HepG2 (cell line): ENCODE measurements at regions not wholly inside any gene's neighbourhood (a gene's known extent, or its start where the extent isn't known, plus 50 kb on each side); places are given as distances from the start of the nearest gene placed in this dataset.

Source experiments
- GLMP ChIP-seq: sonication (generic); formaldehyde crosslinking; IDR thresholded peaks from 2 replicates; pipeline ENCODE4 v1.9.0; 2021; ENCODE audit warnings: missing genetic modification reagents, mild to moderate bottlenecking, borderline replicate concordance
- MYNN ChIP-seq: sonication (generic); formaldehyde crosslinking; IDR thresholded peaks from 2 replicates; pipeline ENCODE4 v1.4.0; 2020; ENCODE audit warnings: mild to moderate bottlenecking, low read depth, missing genetic modification reagents
- SMAD1 ChIP-seq: sonication (generic); formaldehyde crosslinking; IDR thresholded peaks from 2 replicates; pipeline ENCODE4 v1.4.0; 2020; ENCODE audit warnings: missing genetic modification reagents, low read depth, mild to moderate bottlenecking, borderline replicate concordance
- SNAPC2 ChIP-seq: sonication (generic); formaldehyde crosslinking; IDR thresholded peaks from 2 replicates; pipeline ENCODE4 v1.8.1; 2022; ENCODE audit warnings: mild to moderate bottlenecking, missing genetic modification reagents
- ZNF280D ChIP-seq: sonication (generic); formaldehyde crosslinking; IDR thresholded peaks from 2 replicates; pipeline ENCODE4 v1.5.1; 2020; ENCODE audit warnings: mild to moderate bottlenecking, missing genetic modification reagents
- ZNF619 ChIP-seq: sonication (generic); formaldehyde crosslinking; IDR thresholded peaks from 2 replicates; pipeline ENCODE4 v1.4.0; 2020; ENCODE audit warnings: mild to moderate bottlenecking, missing genetic modification reagents
- ZNF747 ChIP-seq: sonication (generic); formaldehyde crosslinking; IDR thresholded peaks from 2 replicates; pipeline ENCODE4 v1.8.1; 2023; ENCODE audit warnings: missing genetic modification reagents, mild to moderate bottlenecking, borderline replicate concordance
- ZSCAN29 ChIP-seq: sonication (generic); formaldehyde crosslinking; conservative IDR thresholded peaks from 2 replicates; pipeline ENCODE4 v1.4.0; 2020; ENCODE audit warnings: mild to moderate bottlenecking, missing genetic modification reagents

- TF ChIP-seq ZSCAN29, result no peak
- no peak for TF ChIP-seq MYNN
- TF ChIP-seq ZNF747, result no peak
- no peak for TF ChIP-seq ZNF619
- no peak for TF ChIP-seq GLMP (CRISPR knock-in tag)
- TF ChIP-seq ZNF280D, result no peak
- no peak for TF ChIP-seq SMAD1
- TF ChIP-seq SNAPC2 (CRISPR knock-in tag), result no peak
These were observed 442.8 kb upstream of the NECTIN3 start for GRCh38 chr3:110628650-110629301.
